ENCODE measurements at regions not wholly inside any gene's neighbourhood (a gene's known extent, or its start where the extent isn't known, plus 50 kb on each side); places are given as distances from the start of the nearest gene placed in this dataset.

DNA sequence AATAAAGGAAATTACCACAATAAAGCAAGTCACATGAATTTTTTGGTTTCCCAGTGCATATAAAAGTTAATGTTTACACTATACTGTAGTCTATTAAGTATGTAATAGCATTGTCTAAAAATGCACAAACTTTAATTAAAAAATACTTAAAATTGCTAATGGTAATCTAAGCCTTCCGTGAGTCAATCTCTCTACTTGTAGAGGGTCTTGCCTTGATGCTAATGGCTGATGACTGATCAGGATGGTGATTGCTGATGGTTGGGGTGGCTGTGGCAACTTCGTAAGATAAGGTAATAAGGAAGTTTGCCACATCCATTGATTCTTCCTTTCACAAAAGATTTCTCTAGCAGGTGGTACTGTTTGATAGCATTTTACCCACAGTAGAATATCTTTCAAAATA lies 466.6 kb upstream of the PROX1 start:
- TF ChIP-seq, protein P1, sequence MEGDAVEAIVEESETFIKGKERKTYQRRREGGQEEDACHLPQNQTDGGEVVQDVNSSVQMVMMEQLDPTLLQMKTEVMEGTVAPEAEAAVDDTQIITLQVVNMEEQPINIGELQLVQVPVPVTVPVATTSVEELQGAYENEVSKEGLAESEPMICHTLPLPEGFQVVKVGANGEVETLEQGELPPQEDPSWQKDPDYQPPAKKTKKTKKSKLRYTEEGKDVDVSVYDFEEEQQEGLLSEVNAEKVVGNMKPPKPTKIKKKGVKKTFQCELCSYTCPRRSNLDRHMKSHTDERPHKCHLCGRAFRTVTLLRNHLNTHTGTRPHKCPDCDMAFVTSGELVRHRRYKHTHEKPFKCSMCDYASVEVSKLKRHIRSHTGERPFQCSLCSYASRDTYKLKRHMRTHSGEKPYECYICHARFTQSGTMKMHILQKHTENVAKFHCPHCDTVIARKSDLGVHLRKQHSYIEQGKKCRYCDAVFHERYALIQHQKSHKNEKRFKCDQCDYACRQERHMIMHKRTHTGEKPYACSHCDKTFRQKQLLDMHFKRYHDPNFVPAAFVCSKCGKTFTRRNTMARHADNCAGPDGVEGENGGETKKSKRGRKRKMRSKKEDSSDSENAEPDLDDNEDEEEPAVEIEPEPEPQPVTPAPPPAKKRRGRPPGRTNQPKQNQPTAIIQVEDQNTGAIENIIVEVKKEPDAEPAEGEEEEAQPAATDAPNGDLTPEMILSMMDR (conservative IDR thresholded peaks at IDR 0.05): no peak
- TF ChIP-seq ZFX (IDR thresholded peaks at IDR 0.05): no peak
